GM23338 (cell line): ENCODE measurements at regions not wholly inside any gene's neighbourhood (a gene's known extent, or its start where the extent isn't known, plus 50 kb on each side); places are given as distances from the start of the nearest gene placed in this dataset.

ENCODE experiments used
- CREB1 ChIP-seq: fragments of 250-450 bp; sonication (Bioruptor Pico); IDR thresholded peaks from 2 replicates; pipeline ENCODE4 v1.5.0; 2020; ENCODE audit warnings: low read depth, mild to moderate bottlenecking, moderate library complexity
- CTCF ChIP-seq, 2 experiments: fragments of 200-600 bp in 1 of 2; sonication (generic) in 1 of 2; conservative IDR thresholded peaks; 2 replicates each; pipeline versions ENCODE4 v1.5.1 to v1.6.1; 2016 to 2017; ENCODE audit warnings: antibody characterized with exemption in 2 of 2, low read depth in 2 of 2, mild to moderate bottlenecking in 2 of 2, moderate library complexity in 1 of 2
- EZH2 ChIP-seq: fragments of 200-600 bp; sonication (generic); IDR thresholded peaks from one replicate; pipeline ENCODE4 v1.8.0; 2017; ENCODE audit warnings: antibody characterized with exemption, mild to moderate bottlenecking, low read depth; ENCODE audit not compliant: unreplicated experiment
- EZH2phosphoT487 ChIP-seq: fragments of 200-600 bp; sonication (generic); IDR thresholded peaks from one replicate; pipeline ENCODE4 v1.8.1; 2018; ENCODE audit warnings: antibody characterized with exemption; ENCODE audit not compliant: unreplicated experiment
- JUNB ChIP-seq: IDR thresholded peaks from one replicate; pipeline ENCODE4 v1.6.1; 2016; ENCODE audit warnings: antibody characterized with exemption; ENCODE audit not compliant: unreplicated experiment
- NANOG ChIP-seq: IDR thresholded peaks from 2 replicates; pipeline ENCODE4 v1.6.1; 2016; ENCODE audit warnings: antibody characterized with exemption, borderline replicate concordance
- POLR2AphosphoS5 ChIP-seq: IDR thresholded peaks from 2 replicates; pipeline ENCODE4 v1.6.1; 2016; ENCODE audit warnings: antibody characterized with exemption, low read depth
- REST ChIP-seq: IDR thresholded peaks from one replicate; pipeline ENCODE4 v1.6.1; 2018; ENCODE audit warnings: antibody characterized with exemption; ENCODE audit not compliant: unreplicated experiment
- ZNF331 ChIP-seq: fragments of 250-450 bp; sonication (Bioruptor Pico); IDR thresholded peaks from 2 replicates; pipeline ENCODE4 v1.5.0; 2020; ENCODE audit warnings: low read depth, mild to moderate bottlenecking, moderate library complexity

- no peak for TF ChIP-seq CTCF (conservative IDR thresholded peaks at IDR 0.05; ENCODE audit: low read depth in 2 of 2)
- TF ChIP-seq EZH2phosphoT487: no peak
- no peak for TF ChIP-seq POLR2AphosphoS5
- TF ChIP-seq EZH2: no peak
- no peak for TF ChIP-seq NANOG
- no peak for TF ChIP-seq REST
- TF ChIP-seq ZNF331 (CRISPR knock-in tag): no peak
- no peak for TF ChIP-seq JUNB
- TF ChIP-seq CREB1 (CRISPR knock-in tag): no peak
Observed at GRCh38 chr1:99371413-99371812, 107.1 kb downstream of the PLPPR4 start.
